Ammon's horn (tissue), 1 donor: ENCODE measurements at regions not wholly inside any gene's neighbourhood (a gene's known extent, or its start where the extent isn't known, plus 50 kb on each side); places are given as distances from the start of the nearest gene placed in this dataset.
A peak's percentile ranks its signal among the peaks of the same experiment; 100 is the strongest.
"Not testable (repeated sequence)": the region's sequence is repeated elsewhere in the genome, so short reads cannot be mapped to it uniquely, and the experiment has no call there.

ENCODE experiments used
- DNase-seq: peaks from one replicate; pipeline ENCODE4 v3.0.0-alpha.2; 2016; ENCODE audit warnings: low spot score

DNA sequence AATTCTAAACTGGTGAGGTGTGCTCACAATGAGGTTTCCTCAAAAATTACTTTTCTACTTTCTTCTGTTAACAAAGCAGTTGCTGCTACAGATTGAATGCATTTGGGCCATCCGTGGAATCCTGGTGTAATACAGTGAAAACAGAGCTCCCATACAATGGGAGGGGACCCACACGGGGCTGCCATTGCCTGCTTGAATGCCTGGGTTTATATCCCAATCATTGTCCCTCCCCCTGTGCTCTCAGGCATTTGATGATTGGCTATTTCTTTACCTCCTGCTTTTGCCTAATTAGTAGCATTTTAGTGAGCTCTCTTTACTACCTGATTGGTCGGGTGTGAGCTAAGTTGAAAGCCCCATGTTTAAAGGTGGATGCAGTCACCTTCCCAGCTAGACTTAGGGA, 52.9 kb upstream of the CSF1 start:
- DNase-seq, result not testable (repeated sequence)

DNA sequence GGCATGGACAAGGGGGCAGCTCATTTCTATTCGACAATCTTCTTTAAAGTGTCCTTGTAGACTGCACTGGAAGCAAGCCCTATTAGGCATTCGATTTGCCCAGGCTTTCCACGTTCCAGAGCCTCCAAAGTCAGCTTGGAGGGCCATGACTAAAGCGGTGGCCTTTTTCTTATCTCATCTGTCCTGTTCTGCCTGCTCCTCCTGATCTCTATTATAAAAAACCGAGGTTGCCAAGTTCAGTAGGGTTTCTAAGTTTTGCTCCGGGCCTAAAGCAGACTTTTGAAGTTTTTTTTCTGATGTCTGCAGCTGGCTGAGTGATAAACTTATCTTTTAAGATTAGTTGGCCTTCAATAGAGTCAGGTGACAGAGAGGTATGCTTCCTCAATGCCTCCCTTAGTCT, 54.7 kb upstream of the CSF1 start:
- not testable (repeated sequence) for DNase-seq

DNA sequence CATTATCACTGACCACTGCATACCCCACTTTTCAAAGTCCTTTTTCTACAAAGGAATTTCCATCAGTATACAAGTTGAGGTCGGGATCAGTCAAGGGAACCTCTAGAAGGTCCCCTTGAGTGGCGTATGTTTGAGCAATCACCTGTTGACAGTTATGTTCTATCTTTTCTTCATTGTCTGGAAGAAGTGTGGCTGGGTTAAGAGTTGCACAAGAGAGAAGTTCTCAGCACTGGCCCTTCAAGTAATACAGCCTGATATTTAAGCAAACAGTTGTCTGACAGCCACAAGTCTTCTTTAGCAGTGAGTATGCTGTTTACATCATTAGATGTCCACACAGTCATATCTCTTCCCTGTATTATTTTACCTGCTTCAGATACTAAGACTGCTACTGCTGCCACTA, 56.7 kb upstream of the CSF1 start:
- DNase-seq, result not testable (repeated sequence)

DNA sequence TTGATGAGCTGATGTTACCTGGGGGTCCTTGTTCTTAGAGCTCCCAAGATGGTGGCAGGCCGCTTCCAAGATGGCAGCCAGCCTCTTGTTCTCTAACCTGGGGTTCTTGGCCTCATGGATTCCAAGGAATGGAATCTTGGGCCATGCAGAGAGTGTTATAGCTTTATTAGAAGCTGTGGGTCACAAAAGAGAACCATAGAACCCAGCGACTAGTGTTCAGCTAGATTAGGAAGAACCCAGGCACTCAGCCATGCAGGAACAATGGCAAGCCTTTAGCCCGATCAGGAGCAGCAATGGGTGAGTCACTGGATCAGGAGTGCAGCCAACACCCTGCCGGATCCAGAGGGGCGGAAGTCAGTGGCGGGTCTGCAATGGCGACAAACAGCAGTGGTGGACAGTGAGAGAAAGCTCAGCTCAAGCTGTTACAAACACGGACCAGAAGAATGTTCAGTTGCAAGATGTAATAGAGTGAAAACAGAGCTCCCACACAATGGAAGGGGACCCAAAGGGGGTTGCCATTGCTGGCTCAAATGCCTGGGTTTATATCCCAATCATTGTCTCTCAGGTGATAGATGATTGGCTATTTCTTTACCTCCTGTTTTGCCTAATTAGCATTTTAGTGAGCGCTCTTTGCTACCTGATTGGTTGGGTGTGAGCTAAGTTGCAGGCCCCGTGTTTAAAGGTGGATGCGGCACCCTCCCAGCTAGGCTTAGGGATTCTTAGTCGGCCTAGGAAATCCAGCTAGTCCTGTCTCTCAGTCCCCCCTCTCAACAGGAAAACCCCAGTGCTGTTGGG, 58.2 kb upstream of the CSF1 start:
- DNase-seq, result peak; percentile 79

DNA sequence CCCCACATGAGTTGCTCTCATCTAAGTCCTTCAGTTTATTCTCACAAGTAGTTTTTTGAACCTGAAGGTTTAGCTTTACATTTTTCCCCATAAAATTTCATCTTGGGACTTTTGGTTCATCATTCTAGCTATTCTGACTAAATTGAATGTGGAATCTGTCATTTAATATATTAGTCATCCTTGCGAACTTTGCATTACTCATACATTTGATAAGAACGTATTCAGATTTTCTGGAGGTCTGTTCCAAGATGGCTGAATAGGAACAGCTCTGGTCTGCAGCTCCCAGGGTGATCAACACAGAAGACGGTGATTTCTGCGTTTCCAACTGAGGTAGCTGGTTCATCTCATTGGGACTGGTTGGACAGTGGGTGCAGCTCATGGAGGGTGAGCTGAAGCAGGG, 59.8 kb upstream of the CSF1 start:
- no peak for DNase-seq

DNA sequence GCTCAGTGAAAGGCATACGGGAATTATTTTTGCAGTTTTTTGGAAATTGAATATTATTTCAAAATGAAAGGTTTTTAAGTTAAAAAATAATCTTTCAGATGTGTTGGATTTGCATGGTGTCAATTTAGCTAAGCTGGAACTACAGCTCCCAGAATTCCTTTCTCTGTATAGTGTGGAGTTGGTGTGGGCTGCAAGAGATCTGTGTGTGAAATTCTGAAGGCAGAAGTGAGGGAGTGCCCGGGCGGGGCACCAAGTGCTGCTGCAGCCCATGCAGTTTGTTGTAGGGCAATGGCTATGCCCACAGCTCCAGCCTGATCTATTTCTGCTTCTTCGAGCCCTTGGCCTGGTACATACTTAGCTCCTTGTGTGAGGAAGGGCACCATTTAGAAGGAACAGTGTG, 60.5 kb upstream of the CSF1 start:
- no peak for DNase-seq

DNA sequence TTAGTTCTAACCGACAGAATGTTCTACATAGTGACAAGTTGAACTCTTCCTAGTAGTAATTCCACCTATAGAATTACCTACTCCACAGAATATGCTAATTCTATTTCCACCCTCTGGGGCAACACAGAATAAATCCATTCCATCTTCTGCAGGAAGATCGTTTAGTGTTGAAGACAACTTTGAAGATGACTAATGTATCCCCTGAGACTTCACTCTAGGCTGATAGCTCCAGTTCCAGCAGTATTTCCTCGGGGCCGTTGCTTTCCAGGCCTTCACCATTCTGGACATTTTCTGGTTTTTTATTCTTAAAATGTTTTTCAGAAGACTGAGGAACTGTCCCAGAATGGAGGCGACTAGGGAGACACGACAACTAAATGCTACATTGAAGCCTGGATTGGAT, 61.0 kb upstream of the CSF1 start:
- DNase-seq, result no peak

DNA sequence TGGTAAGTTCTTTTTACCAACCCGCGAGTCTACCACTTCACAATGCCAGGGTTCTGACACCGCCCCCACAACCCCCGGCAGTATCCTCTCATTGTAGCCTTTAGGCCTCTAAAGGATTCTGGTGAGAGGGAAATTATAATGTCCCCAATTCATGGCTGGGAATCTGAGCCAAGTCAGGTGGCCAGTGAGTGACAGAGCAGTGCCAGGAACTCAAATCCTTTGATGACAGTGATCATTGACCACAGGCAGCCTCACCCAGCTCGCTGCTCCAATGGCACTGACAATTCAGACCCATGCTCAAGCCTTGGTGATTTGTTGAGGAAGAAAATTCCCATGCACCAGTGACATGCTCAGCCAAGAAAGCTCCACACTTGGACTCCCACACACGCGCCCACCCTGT, 63.4 kb upstream of the CSF1 start:
- no peak for DNase-seq

DNA sequence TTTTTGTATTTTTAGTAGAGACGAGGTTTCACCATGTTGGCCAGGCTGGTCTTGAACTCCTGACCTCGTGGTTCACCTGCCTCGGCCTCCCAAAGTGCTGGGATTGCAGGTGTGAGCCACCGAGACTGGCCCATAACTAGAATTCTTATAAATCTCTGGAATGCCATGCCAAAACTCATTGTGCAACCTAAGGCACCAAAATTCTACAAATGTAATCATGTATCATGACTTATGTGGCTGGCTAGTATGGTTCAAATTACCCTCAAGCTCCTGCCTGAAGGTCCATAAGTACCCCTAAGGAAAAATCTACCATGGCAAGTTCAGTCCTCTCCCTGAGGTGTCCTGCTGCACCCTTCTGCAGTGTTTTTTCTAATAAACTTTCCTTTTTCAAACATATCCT, 63.8 kb upstream of the CSF1 start:
- no peak for DNase-seq

DNA sequence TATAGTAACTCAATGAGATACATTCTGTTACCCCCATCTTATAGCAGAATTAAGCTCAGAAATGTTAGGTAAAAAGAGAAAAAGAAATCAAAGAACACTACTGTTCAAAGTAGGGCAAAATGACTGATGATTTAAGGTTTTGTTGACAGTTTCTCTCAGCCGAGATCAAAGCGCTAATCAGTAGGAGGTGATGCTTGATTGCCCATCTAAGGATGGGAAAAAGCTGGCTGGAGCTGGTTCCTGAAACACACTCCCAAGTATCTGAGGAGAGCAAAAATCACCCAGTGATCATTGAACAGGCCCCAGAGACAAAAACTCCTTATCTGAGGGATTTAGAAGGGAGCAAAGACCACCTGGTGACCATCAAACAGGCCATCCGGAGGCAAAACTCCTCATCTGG, 64.5 kb upstream of the CSF1 start:
- DNase-seq, result no peak

DNA sequence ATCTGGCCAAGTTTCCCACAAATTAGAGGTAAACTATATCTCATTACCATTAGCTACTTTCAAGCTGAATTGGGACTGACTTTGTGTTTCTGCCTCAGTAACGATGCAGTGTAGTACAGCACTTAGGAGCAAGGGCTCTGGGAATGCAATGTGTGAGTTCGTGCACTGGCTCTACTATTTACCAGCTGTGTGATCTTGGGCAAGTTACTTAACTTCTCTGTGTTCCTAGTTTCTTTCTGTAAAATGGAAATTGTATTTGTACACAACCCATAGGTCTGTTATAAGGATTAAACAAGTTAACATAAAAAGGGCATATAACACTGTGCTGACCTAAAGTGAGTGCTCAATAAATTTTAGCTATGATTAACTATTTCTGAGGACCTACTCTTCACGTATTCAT, 65.0 kb upstream of the CSF1 start:
- no peak for DNase-seq

DNA sequence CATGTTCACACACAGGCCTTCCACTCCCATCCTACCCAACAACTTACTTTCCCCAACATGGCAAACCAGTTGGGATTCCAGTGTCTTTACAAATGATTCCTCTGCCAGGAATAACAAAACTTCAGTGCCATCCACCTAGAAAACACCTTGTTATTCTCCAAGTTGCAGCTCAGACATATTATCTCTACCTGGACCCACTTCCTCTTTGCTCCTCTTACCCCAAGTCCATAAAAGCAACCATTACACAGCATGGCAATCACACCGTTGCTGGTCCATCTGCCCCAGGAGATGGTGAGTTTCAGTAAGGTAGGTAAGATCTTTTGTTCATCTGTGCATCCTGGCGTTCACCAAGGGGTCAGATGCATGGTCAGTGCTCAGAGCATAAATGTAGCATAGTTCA, 66.0 kb upstream of the CSF1 start:
- no peak for DNase-seq

DNA sequence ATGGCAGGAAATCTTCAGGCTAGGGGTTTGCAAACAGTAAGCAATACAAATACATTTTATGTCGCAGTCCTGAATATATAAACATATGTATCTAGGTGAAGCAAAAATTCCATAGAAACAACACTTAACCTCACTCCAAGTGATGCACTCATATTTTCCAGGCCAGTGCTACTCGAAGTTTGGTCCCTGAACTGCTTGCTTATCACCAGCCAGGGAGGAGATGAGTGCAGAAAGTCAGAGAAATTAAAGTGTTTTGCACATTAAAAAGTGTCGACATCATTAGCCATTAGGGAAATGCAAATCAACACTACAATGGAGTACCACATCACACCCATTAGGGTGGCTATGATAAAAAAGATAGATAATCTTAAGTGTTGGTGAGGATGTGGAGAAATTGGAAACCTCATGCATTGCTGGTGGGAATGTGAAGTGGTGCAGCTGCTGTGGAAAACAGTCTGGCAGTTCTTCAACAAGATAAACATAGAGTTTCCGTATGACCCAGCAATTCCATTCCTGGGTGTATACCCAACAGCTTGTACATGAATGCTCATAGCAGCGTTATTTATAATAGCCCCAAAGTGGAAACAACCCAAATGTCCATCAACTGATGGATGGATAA, 70.5 kb upstream of the CSF1 start:
- no peak for DNase-seq

DNA sequence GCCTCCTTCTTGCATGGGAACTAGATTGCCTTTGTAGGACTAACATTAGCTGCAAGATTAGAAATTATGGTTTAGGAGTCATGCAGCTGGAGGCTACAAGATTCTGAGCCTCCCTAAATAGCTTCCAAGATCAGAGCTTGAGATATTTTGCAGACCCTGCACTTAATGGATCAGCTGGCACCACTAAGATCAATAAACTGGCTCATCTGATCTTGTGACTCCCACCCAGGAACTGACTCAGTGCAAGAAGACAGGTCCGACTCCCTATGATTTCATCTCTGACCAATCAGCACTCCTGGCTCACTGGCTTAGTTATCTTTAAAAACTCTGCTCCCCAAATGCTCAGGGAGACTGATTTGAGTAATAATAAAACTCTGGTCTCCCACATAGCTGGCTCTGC, 71.4 kb upstream of the CSF1 start:
- not testable (repeated sequence) for DNase-seq

DNA sequence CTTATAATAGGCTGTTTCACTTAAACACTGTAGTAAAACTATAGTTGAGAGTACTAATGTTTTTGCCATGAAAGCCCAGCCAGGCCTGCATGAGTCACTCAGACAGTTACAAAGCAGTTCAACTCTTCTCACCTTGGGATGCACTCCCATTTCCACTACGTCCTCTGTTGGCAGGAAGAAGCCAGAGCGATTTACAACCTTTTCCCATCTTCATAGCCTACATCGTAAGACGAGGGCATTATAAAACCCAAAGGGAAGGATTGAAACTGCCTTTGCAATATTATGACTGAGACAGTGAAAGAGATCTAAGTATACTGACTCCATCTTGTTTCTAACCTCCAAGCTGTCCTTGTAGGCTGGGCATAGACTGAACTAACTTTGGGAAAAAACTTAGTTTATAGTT, 71.8 kb upstream of the CSF1 start:
- DNase-seq, result no peak

DNA sequence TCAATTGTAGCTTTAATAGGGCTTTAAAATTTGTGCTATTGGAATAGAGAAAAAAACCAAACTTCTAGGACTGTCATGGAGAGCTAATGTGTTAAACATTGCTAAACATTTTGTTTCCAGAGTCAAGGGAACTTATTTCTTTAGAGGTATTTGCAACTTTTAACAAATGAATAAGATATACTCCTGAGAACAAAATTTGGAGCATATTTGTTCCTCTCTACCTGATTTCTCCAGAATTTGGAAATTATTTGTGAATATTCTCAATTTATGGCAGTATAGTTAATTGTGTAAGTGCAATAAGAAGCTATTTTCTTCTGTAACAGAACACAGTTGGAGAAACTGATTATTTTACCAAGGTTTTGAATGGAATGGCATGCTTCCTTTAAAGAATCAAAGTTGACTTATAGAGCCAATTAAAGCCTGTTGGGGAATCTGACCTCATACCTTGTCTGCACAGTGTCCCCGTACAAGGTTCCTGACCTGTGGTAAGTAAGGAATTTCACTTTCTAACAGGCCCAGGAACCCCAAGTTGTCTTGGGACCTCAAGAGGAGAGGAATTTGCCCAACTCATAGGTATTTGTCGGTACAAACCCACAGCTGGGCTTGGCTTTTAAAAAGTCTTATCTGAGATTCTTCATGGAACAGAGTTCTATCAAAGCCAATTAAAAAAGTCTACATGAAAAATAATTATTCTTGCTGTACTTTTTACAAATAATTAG, 72.6 kb upstream of the CSF1 start:
- no peak for DNase-seq

DNA sequence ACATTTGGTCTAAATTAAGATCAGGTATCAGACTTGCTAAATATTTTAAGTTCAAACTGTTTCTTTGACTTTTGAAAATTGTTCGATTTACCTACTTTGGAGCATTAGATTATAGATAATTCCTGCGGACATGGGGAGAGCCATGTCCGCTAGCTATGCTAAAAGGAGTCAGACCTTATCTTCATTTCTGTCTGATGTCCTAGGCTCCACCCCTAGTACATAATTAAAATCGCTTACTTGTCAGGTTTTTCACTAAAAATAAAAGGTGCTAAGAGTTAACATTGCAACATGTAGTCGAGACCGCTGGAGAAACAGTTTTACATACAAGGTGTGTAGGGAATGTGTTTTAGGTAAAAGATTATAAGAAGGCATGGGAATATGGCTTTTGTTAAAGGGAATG, 71.9 kb upstream of the EPS8L3 start:
- not testable (repeated sequence) for DNase-seq

DNA sequence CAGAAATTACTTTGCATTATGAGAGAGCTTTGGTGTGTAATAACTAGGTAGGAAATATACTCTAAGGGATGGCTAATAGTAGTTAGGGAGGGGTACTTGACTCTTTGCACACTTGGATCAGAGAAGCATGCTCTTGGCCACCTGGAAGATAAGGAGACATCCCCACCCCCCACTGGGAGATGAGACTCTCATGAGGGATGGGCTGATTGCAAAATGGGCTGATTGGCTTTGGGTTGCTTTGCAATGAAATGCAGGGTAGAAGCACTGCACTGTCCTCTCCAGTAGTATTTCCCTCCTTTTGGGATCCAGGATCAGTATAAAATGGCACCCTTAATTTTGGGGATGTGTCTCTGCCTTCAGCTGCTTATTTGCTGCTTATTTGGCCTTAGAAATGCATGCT, 71.2 kb upstream of the EPS8L3 start:
- DNase-seq, result no peak

DNA sequence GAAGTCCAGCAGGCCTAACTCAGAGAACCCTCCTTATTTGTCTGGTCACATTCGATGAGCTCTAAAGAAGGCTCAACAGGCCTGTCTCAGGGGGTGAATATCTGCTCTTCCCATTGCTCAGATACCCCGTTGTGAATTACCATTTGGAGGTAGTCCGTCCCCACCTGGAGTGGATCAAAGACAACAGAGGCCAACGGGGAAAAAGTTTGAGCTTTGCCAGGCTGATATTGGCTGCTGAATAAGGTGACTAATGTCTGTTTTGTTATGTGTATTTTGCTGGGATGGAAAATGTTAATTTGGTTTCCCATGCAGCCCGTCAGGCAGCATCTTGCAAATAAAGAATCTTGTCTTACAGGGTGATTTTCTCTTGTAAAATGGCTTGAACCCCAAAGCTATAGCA, 69.2 kb upstream of the EPS8L3 start:
- DNase-seq, result no peak

DNA sequence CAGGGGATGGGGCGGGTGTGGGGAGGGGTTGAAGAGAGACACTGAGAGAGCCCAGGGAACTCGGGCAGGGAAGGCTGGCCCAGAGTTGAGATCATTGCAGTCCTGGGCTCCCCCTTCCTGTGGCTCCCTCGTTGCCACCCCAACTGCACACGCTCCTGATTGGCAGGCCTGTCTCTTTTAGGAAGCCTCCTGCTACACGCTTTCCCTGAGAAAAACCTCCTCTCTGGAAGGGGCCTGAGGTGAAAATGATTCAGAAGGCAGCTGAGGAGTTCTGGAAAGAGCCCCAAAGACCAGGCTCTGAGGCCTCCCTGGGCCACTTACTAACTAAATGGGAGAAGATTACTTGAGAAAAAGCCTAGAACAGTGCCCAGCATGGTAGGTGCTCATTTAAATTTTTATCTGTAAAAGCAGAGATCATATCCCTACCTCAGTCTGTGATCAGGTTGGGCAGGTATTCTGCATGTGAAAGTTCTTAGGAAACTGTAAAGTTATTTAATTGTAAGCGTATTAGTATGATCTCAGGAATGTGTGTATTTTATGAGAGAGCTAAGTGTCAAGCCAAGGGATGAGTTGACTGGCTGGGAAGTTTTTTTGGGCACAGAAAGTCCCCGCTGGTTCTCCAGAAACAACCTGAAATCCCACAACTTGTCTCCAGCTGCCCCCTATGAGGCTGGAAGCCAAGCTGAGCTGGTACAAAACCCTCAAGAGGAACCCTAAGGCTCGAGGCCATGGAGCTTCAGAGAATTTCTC, 65.2 kb upstream of the EPS8L3 start:
- no peak for DNase-seq

DNA sequence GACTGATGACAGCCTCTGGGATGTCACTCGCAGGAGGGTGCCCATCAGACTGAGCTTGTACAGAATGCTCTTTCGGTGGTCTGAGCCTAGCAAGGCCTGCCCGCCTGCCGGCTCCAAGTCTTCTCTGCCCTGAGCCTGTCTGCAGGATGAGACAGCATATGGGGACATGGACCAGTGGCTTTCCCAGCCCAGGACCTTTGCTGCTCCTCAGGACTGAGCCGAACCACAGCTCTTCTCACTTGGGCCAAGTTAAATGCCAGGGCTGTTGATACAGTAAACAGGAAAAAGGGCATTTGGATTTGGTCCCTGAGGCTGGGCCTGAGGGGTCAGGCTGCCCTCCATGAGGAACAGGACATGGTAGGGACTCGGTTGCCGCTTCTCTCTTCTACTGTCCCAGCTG, 64.3 kb upstream of the EPS8L3 start:
- no peak for DNase-seq

DNA sequence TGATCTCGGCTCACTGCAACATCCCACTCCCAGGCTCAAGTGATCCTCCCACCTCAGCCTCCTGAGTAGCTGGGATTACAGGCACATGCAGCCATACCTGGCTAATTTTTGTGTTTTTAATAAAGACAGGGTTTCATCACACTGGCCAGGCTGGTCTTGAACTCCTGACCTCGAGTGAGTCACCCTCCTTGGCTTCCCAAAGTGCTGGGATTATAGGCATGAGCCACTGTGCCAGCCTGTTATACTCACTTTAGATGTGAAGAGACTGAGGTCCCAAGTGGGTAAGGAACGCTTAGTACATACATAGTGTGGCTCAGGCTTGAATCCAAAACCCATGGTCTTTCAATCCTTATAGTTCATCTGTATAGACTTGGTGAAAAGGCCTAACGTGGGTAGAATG, 63.7 kb upstream of the EPS8L3 start:
- DNase-seq, result no peak

DNA sequence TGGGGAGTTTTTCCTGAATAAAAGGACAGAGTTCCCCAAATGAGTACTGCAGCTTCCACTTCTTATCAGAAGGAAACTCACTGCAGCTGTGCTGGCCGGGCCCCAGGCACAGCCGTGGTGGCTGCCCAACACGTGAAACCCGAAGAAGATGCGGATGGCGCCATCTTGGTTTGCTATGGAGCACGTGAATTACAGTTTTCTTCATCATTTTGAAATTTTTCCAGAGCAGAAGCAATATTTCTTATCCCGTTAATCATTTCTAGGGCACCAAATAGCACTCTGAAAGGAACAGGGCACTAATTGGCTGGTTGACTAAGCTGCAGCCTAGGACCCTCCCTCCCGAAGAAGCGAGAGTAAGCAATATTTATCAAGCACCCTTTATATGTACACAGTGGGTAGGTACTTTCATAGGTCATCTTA, 63.2 kb upstream of the EPS8L3 start:
- DNase-seq, result no peak
